RWPE2 (cell line): ENCODE measurements at regions not wholly inside any gene's neighbourhood (a gene's known extent, or its start where the extent isn't known, plus 50 kb on each side); places are given as distances from the start of the nearest gene placed in this dataset.

Source experiments
- ATAC-seq: fragments of 200-7000 bp; cut with Tn5 transposase; 3 replicates; pipeline ENCODE4 v1.9.1; 2021; ENCODE audit warnings: low read depth
- DNase-seq: peaks from one replicate; pipeline ENCODE4 v3.0.0-alpha.2; 2020; ENCODE audit warnings: low spot score
- H3K27ac ChIP-seq: fragments of 450-650 bp; 2 replicates; pipeline ENCODE4 v1.5.1; 2017; ENCODE audit warnings: mild to moderate bottlenecking; ENCODE audit not compliant: poor library complexity, severe bottlenecking
- H3K27me3 ChIP-seq: fragments of 250-450 bp; sonication (Bioruptor Pico); 2 replicates; pipeline ENCODE4 v1.5.1; 2021; ENCODE audit warnings: mild to moderate bottlenecking, moderate library complexity; ENCODE audit not compliant: insufficient read depth, poor library complexity, severe bottlenecking
- H3K36me3 ChIP-seq: fragments of 250-450 bp; sonication (Bioruptor Pico); 2 replicates; pipeline ENCODE4 v1.5.1; 2020; ENCODE audit warnings: low read depth, mild to moderate bottlenecking, moderate library complexity
- H3K4me1 ChIP-seq: fragments of 250-450 bp; sonication (Bioruptor Pico); 2 replicates; pipeline ENCODE4 v1.5.1; 2021; ENCODE audit warnings: mild to moderate bottlenecking, moderate library complexity; ENCODE audit not compliant: insufficient read depth, poor library complexity, severe bottlenecking
- H3K4me3 ChIP-seq: fragments of 250-450 bp; sonication (Bioruptor Pico); 2 replicates; pipeline ENCODE4 v1.5.1; 2021; ENCODE audit warnings: mild to moderate bottlenecking, moderate library complexity; ENCODE audit not compliant: severe bottlenecking
- H3K9me3 ChIP-seq: fragments of 250-450 bp; sonication (Bioruptor Pico); 2 replicates; pipeline ENCODE4 v1.5.1; 2021; ENCODE audit warnings: mild to moderate bottlenecking, moderate library complexity; ENCODE audit not compliant: severe bottlenecking
- TF ChIP-seq, protein P1 (sequence below): fragments of 450-650 bp; IDR thresholded peaks from one replicate; pipeline ENCODE4 v1.5.1; 2017; ENCODE audit warnings: mild to moderate bottlenecking, moderate library complexity; ENCODE audit not compliant: poor library complexity, severe bottlenecking

DNA sequence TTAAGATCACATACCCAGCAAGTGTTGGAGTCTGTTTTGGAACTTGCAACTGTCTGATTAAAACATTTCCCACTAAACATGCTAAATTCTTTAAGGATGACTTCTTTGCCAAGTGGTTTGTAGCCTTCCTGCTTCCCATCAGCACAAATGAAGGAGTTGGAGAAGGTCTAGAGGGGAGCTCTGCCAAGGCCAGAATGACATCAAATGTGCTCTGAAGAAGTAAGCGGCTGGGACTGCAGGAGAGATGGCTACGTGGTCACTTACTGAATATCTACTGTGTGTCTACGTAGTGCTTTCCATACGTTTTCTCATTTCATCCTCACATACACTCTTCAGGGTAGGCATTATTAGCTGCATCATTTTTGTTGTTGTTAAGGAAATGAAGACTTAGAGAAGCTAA, 135.7 kb upstream of the NLRP1 start:
- peaks cover 2% of the 10 kb centered on the region for H3K9me3 ChIP-seq
- TF ChIP-seq, protein P1, sequence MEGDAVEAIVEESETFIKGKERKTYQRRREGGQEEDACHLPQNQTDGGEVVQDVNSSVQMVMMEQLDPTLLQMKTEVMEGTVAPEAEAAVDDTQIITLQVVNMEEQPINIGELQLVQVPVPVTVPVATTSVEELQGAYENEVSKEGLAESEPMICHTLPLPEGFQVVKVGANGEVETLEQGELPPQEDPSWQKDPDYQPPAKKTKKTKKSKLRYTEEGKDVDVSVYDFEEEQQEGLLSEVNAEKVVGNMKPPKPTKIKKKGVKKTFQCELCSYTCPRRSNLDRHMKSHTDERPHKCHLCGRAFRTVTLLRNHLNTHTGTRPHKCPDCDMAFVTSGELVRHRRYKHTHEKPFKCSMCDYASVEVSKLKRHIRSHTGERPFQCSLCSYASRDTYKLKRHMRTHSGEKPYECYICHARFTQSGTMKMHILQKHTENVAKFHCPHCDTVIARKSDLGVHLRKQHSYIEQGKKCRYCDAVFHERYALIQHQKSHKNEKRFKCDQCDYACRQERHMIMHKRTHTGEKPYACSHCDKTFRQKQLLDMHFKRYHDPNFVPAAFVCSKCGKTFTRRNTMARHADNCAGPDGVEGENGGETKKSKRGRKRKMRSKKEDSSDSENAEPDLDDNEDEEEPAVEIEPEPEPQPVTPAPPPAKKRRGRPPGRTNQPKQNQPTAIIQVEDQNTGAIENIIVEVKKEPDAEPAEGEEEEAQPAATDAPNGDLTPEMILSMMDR: no peak
- no peak for ATAC-seq

DNA sequence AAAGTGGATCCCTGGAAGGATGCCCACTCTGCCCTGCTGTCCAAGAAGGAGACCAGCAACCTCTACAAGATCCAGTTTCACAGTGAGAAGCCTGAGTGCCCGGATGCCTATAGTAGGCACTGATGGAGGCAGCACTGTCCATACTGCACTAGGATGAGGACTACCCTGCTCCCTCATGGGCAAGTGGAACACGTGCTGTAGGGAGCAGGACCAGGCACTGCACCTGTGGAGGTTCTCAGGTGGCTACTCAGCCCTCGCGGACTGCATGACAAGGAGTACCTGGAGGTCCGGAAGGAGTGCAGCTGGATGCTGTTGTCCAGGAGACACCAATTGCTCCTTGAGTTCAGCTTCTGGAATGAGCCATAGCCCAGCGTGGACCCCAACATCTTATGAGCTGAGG, 146.1 kb upstream of the NLRP1 start:
- no peaks in the 10 kb centered on the region for H3K9me3 ChIP-seq
- no peak overlapping the region for H3K27ac ChIP-seq
- H3K27me3 ChIP-seq: no peaks in the 10 kb centered on the region
- 0 out of 2 replicates have a peak, but pooled peaks cover 2% of the 10 kb centered on the region for H3K36me3 ChIP-seq
- ATAC-seq (no peak), DNase-seq (no peak)
- H3K4me3 ChIP-seq: no peak overlapping the region
- TF ChIP-seq, protein P1: no peak
- H3K4me1 ChIP-seq: no peaks in the 10 kb centered on the region

More for the DNA sequence above, 135.7 kb upstream of the NLRP1 start:
- H3K27ac ChIP-seq: no peak overlapping the region
- H3K36me3 ChIP-seq: no peaks in the 10 kb centered on the region
- no peaks in the 10 kb centered on the region for H3K4me1 ChIP-seq
- H3K27me3 ChIP-seq: no peaks in the 10 kb centered on the region
- no peak for DNase-seq
- H3K4me3 ChIP-seq: no peak overlapping the region

DNA sequence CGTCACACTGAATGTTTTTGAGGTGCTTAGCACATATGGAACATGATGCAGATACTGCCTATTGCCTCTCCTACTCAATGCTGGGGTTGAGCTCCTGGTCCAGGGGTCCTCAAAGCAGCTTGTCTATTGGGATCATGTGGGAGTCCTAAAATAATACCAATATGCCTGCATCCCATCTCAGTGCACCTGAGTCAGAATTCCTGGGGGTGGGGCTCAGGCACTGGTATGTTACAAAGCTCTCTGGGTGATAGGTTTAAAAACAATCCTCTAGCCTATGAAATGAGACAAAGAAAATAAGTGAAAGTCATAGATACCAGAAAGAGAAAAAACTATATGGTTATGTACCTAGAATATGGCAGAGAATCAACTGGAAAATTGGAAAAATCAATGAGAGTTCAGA, 156.6 kb upstream of the NLRP1 start:
- Histone ChIP-seq H3K36me3 (no peaks in the 10 kb centered on the region), H3K4me3 (no peak overlapping the region), H3K9me3 (no peaks in the 10 kb centered on the region), H3K4me1 (no peaks in the 10 kb centered on the region), H3K27me3 (peaks cover 8% of the 10 kb centered on the region), H3K27ac (no peak overlapping the region)
- TF ChIP-seq, protein P1: no peak
- no peak for ATAC-seq
- no peak for DNase-seq

DNA sequence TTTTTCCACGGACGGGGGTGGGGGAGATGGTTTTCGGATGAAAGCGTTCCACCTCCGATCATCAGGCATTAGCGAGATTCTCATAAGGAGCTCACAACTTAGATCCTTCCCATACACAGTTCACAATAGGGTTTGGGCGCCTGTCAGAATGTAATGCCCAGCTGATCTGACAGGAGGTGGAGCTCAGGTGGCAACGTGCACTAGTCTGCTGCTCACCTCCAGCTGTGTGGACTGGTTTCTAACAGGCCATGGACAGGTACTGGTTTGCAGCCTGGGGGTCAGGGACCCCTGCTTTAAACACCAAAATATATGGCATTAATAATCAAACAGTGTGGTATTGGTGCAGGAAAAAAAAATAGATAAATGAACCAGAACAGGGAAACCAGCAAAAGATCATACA, 157.5 kb upstream of the NLRP1 start:
- no peaks in the 10 kb centered on the region for H3K36me3 ChIP-seq
- ATAC-seq (no peak), DNase-seq (no peak)
- peaks cover 4% of the 10 kb centered on the region for H3K27me3 ChIP-seq
- no peak overlapping the region for H3K27ac ChIP-seq
- TF ChIP-seq, protein P1: no peak
- H3K4me1 ChIP-seq: no peaks in the 10 kb centered on the region
- H3K4me3 ChIP-seq: no peak overlapping the region
- no peaks in the 10 kb centered on the region for H3K9me3 ChIP-seq

DNA sequence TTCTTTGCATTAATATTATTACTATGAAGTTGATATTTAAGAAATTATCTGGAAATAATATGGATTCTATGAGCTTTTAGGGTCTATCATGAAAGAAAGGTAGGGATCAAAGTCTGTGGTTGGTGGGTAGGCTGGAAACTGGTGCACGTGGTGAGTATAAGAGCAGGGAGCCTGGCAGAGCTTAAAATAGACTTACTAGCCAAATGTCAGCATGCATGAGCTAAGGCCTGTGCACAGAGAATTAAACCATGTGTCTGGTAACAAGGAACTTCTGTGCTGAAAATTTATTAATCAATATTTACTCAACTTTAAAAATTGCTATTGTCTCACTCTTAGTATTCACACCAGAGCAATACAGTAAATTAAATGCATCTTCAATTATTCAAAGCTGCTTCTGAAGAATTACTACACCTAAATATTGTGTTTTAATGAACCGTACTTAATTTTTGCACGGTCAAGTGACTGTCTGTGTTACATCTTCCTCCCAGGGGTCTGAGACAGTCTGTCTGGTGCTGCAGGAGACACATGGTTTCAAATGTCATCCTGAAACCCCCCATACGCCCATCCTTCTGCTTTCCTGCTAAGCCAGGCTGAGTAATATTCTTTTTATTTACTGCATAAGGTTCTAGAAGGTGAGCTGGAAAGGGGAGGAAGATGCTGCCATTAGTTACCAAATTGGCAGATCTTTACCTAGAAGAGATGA, 161.0 kb upstream of the NLRP1 start:
- TF ChIP-seq, protein P1: no peak

More for the DNA sequence above, 161.0 kb upstream of the NLRP1 start:
- no peak for ATAC-seq
- H3K9me3 ChIP-seq: no peaks in the 10 kb centered on the region
- H3K4me1 ChIP-seq: no peaks in the 10 kb centered on the region
- H3K36me3 ChIP-seq: no peaks in the 10 kb centered on the region
- no peak for DNase-seq
- no peak overlapping the region for H3K27ac ChIP-seq
- peaks cover 2% of the 10 kb centered on the region for H3K27me3 ChIP-seq
- no peak overlapping the region for H3K4me3 ChIP-seq
